ENCODE measurements at regions not wholly inside any gene's neighbourhood (a gene's known extent, or its start where the extent isn't known, plus 50 kb on each side); places are given as distances from the start of the nearest gene placed in this dataset.

GRCh38 chr1:209277662-209278061 is 305.9 kb upstream of the CAMK1G start:
- no peak for TF ChIP-seq EZH2 (IDR thresholded peaks at IDR 0.05; ENCODE audit: insufficient read depth, poor library complexity, severe bottlenecking)
- no peak for TF ChIP-seq EZH2phosphoT487 (IDR thresholded peaks at IDR 0.05; ENCODE audit: insufficient read depth, low read depth)
